LNCaP clone FGC (cell line): ENCODE measurements at regions not wholly inside any gene's neighbourhood (a gene's known extent, or its start where the extent isn't known, plus 50 kb on each side); places are given as distances from the start of the nearest gene placed in this dataset.
A peak's percentile ranks its signal among the peaks of the same experiment; 100 is the strongest.

Experiments
- DNase-seq: peaks from one replicate; pipeline ENCODE4 v3.0.0-alpha.2; 2011; ENCODE audit warnings: low read depth
- H3K4me3 ChIP-seq: 2 replicates; pipeline ENCODE4 v1.5.1; 2011; ENCODE audit warnings: mild to moderate bottlenecking, low read depth, low read length, control low read depth
- TF ChIP-seq, protein P1 (sequence below): IDR thresholded peaks from 2 replicates; pipeline ENCODE4 v1.5.1; 2012; ENCODE audit warnings: mild to moderate bottlenecking; ENCODE audit not compliant: control insufficient read depth, insufficient read depth; ENCODE audit errors: extremely low read depth

GRCh38 chr19:29415507-29415906 is 110.3 kb upstream of the VSTM2B start:
- no peak overlapping the region for H3K4me3 ChIP-seq
- DNase-seq: no peak
- TF ChIP-seq, protein P1, sequence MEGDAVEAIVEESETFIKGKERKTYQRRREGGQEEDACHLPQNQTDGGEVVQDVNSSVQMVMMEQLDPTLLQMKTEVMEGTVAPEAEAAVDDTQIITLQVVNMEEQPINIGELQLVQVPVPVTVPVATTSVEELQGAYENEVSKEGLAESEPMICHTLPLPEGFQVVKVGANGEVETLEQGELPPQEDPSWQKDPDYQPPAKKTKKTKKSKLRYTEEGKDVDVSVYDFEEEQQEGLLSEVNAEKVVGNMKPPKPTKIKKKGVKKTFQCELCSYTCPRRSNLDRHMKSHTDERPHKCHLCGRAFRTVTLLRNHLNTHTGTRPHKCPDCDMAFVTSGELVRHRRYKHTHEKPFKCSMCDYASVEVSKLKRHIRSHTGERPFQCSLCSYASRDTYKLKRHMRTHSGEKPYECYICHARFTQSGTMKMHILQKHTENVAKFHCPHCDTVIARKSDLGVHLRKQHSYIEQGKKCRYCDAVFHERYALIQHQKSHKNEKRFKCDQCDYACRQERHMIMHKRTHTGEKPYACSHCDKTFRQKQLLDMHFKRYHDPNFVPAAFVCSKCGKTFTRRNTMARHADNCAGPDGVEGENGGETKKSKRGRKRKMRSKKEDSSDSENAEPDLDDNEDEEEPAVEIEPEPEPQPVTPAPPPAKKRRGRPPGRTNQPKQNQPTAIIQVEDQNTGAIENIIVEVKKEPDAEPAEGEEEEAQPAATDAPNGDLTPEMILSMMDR: peak; percentile 14; the same call in 1 of the 2 replicates

DNA sequence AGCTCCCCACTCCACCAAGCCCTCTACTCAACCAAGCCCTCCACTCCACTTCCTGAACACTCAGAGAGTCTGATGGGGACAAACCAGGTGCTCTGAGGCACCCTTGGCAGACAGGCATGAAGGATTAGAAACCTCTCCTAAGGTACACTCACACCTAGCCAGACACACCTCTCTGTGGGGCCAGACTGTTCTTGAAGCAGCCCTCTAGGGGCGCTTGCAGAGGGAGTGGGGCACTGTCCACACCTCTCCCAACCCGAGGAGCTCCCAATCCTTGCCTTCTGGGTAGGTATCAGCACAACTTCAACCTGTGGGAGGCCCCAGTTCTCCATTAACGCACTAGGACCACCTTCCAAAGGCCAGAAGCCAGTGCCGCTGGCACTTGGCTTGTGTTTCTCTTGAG is 108.7 kb upstream of the VSTM2B start:
- no peak for DNase-seq
- TF ChIP-seq, protein P1: no peak
- no peak overlapping the region for H3K4me3 ChIP-seq

DNA sequence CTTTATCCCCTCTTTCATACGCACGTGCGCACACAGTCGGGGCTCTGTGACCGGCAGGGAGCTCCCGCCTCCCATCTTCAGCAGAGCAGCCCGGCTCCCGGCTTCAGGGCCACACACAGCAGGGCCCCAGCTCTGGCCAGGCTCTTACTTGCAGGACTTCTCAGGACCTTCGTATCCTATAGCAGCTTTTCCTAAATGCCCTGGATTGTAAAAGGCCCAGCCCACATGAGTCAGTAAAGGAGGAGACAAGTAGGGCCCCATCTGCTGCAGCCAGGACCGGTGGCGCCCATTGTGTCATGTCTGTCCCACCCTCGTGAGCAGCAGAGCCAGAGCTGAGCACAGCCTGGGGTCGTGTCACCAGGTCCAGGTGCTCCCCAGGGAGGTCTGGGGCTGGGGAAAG is 107.6 kb upstream of the VSTM2B start:
- TF ChIP-seq, protein P1: no peak
- no peak overlapping the region for H3K4me3 ChIP-seq
- no peak for DNase-seq

GRCh38 chr19:29420065-29420464 is 105.7 kb upstream of the VSTM2B start:
- DNase-seq: no peak
- TF ChIP-seq, protein P1: no peak
- no peak overlapping the region for H3K4me3 ChIP-seq

GRCh38 chr19:29420482-29421195 is 105.2 kb upstream of the VSTM2B start:
- H3K4me3 ChIP-seq: no peak overlapping the region
- DNase-seq: no peak
- TF ChIP-seq, protein P1: no peak

- DNase-seq: no peak
- TF ChIP-seq, protein P1: no peak
- no peak overlapping the region for H3K4me3 ChIP-seq
Measured at GRCh38 chr19:29421196-29421545, 104.6 kb upstream of the VSTM2B start.

- no peak overlapping the region for H3K4me3 ChIP-seq
- TF ChIP-seq, protein P1: no peak
- DNase-seq: no peak
Measured at GRCh38 chr19:29422047-29422446, 103.7 kb upstream of the VSTM2B start.
